HUES48 (cell line): ENCODE measurements at regions not wholly inside any gene's neighbourhood (a gene's known extent, or its start where the extent isn't known, plus 50 kb on each side); places are given as distances from the start of the nearest gene placed in this dataset.

Experiments
- H3K27ac ChIP-seq: one replicate; pipeline ENCODE4 v1.7.0; 2013; ENCODE audit warnings: low read depth, low read length, inconsistent platforms
- H3K27me3 ChIP-seq: 2 replicates; pipeline ENCODE4 v1.6.1; 2013; ENCODE audit warnings: mild to moderate bottlenecking, low read length; ENCODE audit not compliant: control insufficient read depth, insufficient read depth
- H3K36me3 ChIP-seq: 2 replicates; pipeline ENCODE4 v1.6.1; 2013; ENCODE audit warnings: low read length; ENCODE audit not compliant: control insufficient read depth, insufficient read depth
- H3K4me1 ChIP-seq: 2 replicates; pipeline ENCODE4 v1.6.1; 2013; ENCODE audit warnings: mild to moderate bottlenecking, low read length; ENCODE audit not compliant: control insufficient read depth, insufficient read depth
- H3K4me3 ChIP-seq: 2 replicates; pipeline ENCODE4 v1.5.1; 2013; ENCODE audit warnings: mild to moderate bottlenecking, low read depth, low read length
- H3K9ac ChIP-seq: 2 replicates; pipeline ENCODE4 v1.6.1; 2013; ENCODE audit warnings: mild to moderate bottlenecking, low read depth, low read length, moderate library complexity
- H3K9me3 ChIP-seq: 2 replicates; pipeline ENCODE4 v1.6.1; 2013; ENCODE audit warnings: low read length; ENCODE audit not compliant: control insufficient read depth, insufficient read depth

- H3K27me3 ChIP-seq: peaks cover 3% of the 10 kb centered on the region
- H3K27ac ChIP-seq: no peak overlapping the region
Observed at GRCh38 chr16:86050111-86050510, 151.1 kb downstream of the IRF8 start.

GRCh38 chr16:86050591-86051367, 151.8 kb downstream of the IRF8 start:
- Histone ChIP-seq H3K27ac (no peak overlapping the region), H3K36me3 (no peaks in the 10 kb centered on the region), H3K9ac (no peak overlapping the region), H3K4me1 (no peaks in the 10 kb centered on the region; the same call in 1 of the 2 replicates), H3K4me3 (no peak overlapping the region), H3K27me3 (peaks cover 3% of the 10 kb centered on the region), H3K9me3 (no peaks in the 10 kb centered on the region)

More at GRCh38 chr16:86050111-86050510, 151.1 kb downstream of the IRF8 start:
- no peaks in the 10 kb centered on the region for H3K36me3 ChIP-seq
- H3K4me1 ChIP-seq: no peaks in the 10 kb centered on the region; the same call in 1 of the 2 replicates
- H3K9me3 ChIP-seq: no peaks in the 10 kb centered on the region
- H3K4me3 ChIP-seq: no peak overlapping the region
- H3K9ac ChIP-seq: no peak overlapping the region

GRCh38 chr16:86051368-86052114, 152.6 kb downstream of the IRF8 start:
- no peaks in the 10 kb centered on the region for H3K36me3 ChIP-seq
- no peak overlapping the region for H3K4me3 ChIP-seq
- no peak overlapping the region for H3K9ac ChIP-seq
- no peak overlapping the region for H3K27ac ChIP-seq
- no peaks in the 10 kb centered on the region for H3K9me3 ChIP-seq
- H3K4me1 ChIP-seq: no peaks in the 10 kb centered on the region; the same call in 1 of the 2 replicates
- peaks cover 3% of the 10 kb centered on the region for H3K27me3 ChIP-seq

- Histone ChIP-seq H3K36me3 (no peaks in the 10 kb centered on the region), H3K27me3 (peaks cover under 1% of the 10 kb centered on the region; the same call in 1 of the 2 replicates), H3K4me1 (no peaks in the 10 kb centered on the region; the same call in 1 of the 2 replicates), H3K9me3 (no peaks in the 10 kb centered on the region), H3K27ac (no peak overlapping the region), H3K4me3 (no peak overlapping the region), H3K9ac (no peak overlapping the region)
Observed at GRCh38 chr16:86052115-86052670, 153.2 kb downstream of the IRF8 start.

DNA sequence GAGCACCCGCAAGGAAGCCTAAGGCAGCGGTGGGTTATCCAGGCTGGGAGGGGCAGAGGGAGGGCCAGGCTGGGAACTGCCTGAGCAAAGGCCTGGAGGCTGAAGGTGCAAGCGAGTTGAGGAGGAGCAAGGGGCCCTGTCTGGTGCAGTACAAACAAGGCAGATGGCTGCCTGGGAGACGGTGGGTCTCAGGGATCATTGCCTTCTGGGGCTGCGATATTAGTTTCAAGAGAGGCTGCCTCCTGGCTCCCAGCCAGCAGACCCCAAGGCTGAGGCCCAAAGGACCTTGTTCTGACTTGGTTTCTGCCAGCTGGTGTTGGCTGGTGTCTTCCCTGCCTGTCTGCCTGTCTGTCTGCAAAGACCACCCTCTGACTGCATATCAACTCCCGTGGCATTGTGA, 154.0 kb downstream of the IRF8 start:
- Histone ChIP-seq H3K4me1 (no peaks in the 10 kb centered on the region; the same call in 1 of the 2 replicates), H3K9me3 (no peaks in the 10 kb centered on the region), H3K27ac (no peak overlapping the region), H3K9ac (no peak overlapping the region), H3K4me3 (no peak overlapping the region), H3K36me3 (no peaks in the 10 kb centered on the region), H3K27me3 (no peaks in the 10 kb centered on the region; the same call in 1 of the 2 replicates)

DNA sequence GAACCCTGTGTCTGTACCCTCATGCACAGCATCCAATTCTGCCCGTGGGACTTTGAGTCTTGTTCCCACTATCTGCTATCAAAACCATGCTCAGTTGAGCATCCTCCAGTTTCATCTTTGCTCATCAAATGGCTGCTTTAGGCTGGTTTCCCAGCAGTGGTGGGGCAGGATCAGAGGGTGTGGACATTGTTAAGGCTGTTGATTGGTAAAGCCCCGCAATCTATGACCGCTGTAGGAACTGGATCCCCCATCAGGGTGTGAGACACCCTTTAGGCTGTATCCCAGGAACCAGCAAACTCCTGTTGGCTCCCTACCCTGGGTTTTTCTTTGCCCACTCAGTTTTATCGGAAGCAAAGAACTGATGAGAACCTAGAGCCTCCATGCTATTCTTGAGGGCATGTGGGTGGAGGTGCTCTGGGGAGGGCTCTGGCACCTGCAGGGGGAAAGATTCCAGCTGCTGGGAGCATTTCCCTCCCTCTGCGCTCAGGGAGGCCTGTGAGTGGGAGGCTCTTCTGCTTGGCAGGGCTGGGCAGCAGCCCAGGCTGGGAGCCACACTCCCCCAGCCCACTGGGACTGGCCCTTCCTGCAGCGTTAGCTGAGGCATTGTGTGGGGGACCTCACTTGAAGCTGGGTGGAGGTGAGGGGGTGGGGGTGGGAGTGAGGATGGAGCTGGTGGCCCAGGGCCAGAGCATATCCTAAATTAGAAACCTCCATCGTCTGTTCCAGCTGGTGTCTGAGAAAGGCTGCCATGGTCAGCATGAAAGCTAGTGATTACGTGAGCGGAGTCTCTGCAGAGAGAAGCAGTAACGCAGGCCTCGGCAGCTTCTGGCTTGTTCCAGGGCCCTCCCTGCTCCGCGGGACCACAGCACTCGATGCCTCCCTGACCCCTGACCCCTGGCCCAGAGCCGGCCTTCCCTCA, 160.6 kb downstream of the IRF8 start:
- no peak overlapping the region for H3K27ac ChIP-seq
- no peak overlapping the region for H3K4me3 ChIP-seq
- no peaks in the 10 kb centered on the region for H3K9me3 ChIP-seq
- no peak overlapping the region for H3K9ac ChIP-seq
- H3K36me3 ChIP-seq: no peaks in the 10 kb centered on the region
- H3K4me1 ChIP-seq: no peaks in the 10 kb centered on the region
- H3K27me3 ChIP-seq: no peaks in the 10 kb centered on the region; the same call in 1 of the 2 replicates

- Histone ChIP-seq H3K27ac (no peak overlapping the region), H3K4me1 (no peaks in the 10 kb centered on the region), H3K27me3 (no peaks in the 10 kb centered on the region), H3K36me3 (no peaks in the 10 kb centered on the region), H3K9ac (no peak overlapping the region), H3K4me3 (no peak overlapping the region), H3K9me3 (no peaks in the 10 kb centered on the region)
Observed at GRCh38 chr16:86060381-86061317, 161.7 kb downstream of the IRF8 start.

DNA sequence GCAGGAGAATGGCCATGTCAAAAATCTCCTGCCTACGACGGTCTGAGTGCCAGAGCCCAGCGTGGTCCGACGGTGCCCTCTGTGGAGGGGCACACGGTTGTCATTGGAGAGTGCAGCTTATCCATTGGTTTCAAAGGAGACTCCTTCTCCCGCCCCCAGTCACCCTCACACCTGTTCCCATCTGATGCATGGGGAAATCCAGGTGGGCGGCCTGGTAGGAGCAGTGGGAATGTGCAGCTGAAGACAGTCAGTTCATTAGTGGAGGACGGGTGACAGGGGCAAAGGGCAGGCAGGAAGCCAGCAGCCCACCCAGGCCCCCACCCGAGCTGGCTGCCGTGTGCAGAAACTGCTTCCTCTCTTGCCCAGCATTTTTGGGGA, 162.3 kb downstream of the IRF8 start:
- no peaks in the 10 kb centered on the region for H3K36me3 ChIP-seq
- no peak overlapping the region for H3K4me3 ChIP-seq
- no peak overlapping the region for H3K27ac ChIP-seq
- H3K9ac ChIP-seq: no peak overlapping the region
- H3K27me3 ChIP-seq: no peaks in the 10 kb centered on the region
- H3K4me1 ChIP-seq: no peaks in the 10 kb centered on the region
- H3K9me3 ChIP-seq: no peaks in the 10 kb centered on the region

- Histone ChIP-seq H3K27ac (no peak overlapping the region), H3K4me1 (no peaks in the 10 kb centered on the region), H3K9me3 (no peaks in the 10 kb centered on the region), H3K4me3 (no peak overlapping the region), H3K27me3 (no peaks in the 10 kb centered on the region), H3K9ac (no peak overlapping the region), H3K36me3 (no peaks in the 10 kb centered on the region)
Observed at GRCh38 chr16:86061721-86062120, 162.8 kb downstream of the IRF8 start.
